Activated CD8-positive, alpha-beta memory T cell treated with anti-CD3 and anti-CD28 coated beads for 24 hours (primary cell): ENCODE measurements at regions not wholly inside any gene's neighbourhood (a gene's known extent, or its start where the extent isn't known, plus 50 kb on each side); places are given as distances from the start of the nearest gene placed in this dataset.
"Not testable (repeated sequence)": the region's sequence is repeated elsewhere in the genome, so short reads cannot be mapped to it uniquely, and the experiment has no call there.

ENCODE experiments used
- DNase-seq: peaks from one replicate; pipeline ENCODE4 v3.0.0-alpha.2; 2020

DNA sequence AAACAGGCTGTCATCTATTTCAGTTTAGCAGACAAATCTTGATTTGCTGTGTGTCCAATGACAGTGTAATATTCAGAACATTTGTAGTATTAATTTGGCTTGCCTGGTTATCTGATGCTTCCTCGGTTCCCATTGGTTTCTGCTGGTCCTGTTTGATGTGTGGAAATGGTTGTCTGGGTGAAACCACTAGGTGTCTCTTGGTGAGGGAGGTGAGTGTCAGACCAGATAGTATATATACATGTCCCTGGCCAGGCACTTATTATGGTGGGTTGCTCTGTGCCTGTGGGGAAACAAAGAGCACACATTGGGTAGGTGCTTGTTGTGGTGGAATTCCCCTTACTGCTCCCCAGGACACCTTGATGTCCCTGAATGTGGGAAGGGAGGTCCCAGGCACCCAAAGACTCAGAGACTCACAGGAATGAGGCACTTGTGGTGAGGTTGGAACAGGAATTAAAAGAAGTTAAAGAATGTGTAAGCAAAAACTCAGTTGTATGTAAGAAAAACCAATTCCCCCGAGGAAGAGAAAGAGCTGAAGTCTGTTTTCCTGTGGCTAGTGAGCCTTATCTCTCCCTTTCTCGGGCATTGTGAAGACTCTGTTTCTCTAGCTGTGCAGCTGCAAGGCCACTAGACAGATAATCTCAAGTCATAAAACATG lies 1519.1 kb downstream of the BRINP3 start:
- no peak for DNase-seq

DNA sequence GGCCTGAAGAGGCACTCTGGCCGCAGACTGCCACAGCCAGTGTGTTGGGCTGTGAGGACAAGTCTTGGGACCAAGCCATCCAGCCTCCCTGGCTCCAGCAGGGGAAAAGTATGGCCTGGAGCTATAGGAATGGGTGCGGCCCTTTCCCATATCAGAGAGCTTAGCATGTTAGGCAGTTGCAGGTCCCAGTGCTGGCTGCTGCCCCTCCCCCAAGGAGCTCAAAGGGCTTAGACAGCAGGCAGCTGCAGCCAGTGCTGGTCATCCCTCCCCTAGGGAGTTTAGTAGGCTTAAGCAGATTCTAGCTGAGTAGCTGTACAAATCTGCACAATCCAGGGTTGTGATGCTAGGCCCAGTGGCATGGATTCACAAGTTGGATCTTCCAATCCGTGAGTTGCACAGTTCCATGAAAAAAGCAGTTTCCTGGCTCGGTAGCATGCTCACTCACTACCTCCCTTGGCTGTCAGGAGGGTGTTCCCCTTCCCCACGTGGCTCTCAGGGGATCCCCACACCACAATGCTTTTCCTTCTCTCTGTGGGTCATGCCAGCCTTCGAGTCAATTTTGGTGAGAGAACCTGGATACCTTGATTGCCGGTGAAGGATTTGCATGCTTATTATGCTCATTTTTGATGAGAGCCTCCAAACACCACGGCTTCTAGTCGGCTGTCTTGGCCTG lies 1490.8 kb downstream of the BRINP3 start:
- no peak for DNase-seq

DNA sequence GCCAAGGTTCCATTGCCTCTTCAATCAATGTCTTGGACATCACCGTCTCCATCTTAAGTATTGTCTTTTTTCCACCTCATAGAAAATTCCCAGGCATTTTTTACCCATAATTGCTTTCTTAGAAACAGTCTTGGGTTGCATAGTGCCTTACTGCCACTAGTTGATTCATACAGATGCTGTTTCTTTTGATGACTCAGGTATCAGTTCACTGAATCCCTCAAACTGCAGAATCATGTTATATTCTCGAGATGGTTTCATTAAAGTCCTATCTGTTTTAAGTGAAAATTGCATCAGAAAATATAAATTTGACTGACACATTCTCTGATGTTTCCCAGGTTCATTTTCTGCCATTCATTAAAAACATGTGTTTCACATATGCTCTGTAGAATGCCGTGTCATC lies 1489.1 kb downstream of the BRINP3 start:
- no peak for DNase-seq

DNA sequence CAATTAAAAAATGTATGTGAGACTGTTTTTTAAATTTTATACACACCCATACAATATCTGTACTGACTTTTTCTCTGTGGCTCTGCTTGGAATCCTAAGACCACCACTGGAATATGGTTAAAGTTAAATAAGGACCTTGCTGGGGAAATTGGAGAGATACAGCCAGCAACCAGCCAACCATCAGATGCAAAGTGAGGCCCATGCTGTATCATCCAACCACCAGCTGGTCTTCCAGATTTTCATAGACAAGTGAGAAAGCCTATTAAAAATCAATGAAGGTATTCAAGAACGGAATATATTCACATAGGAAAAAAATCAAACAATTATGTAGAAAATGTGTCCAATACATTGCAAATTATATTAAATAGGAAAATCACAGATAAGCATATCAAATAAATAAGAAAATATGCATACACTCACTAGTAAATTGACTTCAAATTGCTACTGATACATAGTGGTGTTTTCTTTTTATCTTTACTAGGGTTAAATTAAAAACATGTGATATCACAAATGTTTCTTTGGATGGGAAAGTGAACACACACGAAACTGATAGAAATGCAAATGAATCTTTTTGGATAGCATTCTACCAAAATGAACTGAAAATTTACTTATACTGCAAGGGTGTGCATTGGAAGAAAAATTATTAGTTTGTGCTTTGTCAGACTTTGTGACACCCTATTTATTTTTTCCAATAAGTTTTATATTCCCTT lies 1486.3 kb downstream of the BRINP3 start:
- DNase-seq = no peak

DNA sequence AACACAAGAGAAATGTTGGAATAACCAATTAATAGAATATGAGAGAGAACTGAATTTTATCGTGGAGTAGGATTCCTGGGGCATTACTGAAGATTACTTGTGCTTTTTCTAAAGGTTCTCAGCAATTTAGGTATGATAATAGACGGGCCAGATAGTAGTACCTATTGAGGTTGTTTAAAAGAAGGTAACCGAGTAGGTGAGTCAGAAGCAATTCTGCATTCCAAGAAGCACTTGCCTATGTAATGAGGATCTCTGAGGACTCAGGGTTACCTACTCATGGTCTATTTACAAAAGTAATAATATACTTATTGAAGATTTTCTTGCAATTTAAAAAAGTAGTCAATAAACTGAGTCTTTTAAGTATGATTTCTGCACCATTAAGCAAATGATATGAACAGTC lies 1469.8 kb downstream of the BRINP3 start:
- DNase-seq = no peak

DNA sequence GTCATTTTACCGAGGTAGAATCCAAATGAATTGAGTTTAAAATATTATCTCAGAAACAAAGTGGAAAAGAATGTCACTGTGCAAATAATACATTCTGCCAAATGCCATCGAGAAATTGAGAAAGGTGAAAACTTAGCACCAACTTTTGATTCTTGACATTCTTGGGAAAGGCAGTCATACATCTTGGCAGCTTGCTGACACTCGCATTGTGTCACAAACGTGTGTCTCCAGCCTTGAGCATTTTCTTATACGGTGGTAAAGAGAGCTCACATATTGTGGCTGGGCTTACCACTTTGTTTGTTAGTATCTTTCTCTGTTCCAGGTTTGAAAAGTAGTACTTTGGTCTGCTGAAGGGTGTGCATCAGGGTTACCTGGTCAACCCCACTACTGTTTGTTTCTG lies 1456.1 kb downstream of the BRINP3 start:
- no peak for DNase-seq

DNA sequence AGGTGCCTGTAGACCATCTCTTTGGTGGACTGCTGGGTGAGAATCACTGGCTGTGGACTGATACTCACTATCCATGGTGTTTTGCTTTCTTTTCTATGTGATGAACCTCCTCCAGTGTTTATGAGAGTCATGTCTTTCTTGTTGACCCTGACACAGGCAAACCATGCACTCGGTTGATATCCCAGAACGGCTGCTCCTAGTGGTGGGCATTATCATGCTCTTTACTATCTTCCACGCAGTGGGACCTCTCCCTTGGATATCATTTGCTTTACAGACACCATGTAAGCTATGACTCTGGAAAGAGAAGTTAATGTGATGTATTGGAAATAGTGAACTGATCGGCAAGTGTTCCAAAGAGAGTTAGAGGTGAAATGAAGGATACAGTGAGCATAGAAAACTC lies 1455.6 kb downstream of the BRINP3 start:
- DNase-seq = no peak

DNA sequence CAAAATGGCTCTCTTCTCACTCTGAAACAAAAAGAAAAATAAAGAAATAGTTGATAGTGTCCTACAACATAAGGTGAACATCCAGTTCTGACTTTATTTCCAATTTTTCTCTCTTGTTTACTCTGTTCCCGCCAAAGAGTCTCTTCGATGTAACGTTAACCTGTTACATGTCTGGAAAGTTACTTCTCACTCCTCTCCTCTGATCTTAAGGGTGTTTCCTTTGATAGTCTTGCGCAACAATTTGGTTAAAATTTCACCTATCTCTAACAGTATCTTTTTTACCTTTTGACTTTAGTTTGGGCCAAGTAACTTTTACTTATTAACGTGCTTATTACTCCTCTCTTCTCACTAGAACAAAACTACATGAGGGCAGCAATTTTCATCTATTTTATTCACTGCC lies 1450.2 kb downstream of the BRINP3 start:
- DNase-seq = no peak

DNA sequence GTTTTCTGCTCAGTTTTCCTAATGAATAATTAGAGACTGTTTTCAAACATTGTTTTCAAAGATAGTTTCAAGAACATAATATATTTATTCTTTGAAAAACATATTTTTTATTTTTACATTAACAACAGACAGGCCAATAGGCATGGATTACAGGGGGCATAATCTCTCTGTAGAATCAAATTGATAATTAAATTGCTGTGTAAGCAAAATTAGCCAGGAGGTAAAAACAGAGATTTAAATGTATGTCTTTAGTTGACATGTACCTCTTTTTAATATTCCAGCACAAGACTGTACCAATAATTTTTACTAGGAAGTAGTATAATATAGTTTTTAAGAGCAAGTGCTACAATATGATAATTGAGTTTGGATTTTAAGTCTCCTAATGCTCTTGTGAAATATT lies 1444.5 kb downstream of the BRINP3 start:
- DNase-seq = no peak

DNA sequence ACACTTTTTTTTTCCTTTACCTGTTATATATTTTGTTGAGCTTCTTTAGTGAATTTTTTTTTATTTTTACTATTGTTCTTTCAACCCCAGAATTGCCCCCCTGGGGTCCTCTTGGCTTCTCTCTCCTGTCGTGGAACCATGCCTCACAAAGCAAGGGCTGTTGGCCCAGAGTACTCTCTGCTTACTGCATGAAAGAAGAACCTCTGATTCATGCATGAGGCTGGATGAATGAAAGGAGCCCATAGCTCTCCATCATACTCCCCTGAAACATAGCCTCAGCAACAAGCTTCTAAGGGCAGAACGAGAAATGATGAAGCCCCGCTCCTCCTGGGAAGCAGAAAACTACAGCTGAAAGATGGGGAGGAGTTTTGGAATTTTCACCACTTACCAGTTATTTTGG lies 1441.0 kb downstream of the BRINP3 start:
- no peak for DNase-seq

DNA sequence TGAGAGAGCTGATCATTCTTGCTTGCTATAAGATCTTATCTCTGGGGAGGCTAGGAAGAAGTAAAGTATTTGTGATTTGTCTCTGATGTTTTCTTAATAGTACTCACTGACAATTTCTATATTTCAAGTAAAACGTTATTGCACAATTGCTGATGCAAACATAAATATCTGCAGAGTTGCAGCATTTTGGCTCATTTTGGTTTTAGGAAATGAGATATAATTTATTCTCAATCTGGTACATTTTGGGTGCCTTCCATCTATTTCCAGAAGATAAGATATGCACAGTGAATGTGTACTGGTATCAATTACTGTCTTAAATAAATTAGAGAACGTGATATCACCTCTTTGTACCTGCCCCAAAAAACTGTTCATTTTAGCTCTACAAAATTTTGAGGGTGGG lies 1431.5 kb downstream of the BRINP3 start:
- DNase-seq = no peak

DNA sequence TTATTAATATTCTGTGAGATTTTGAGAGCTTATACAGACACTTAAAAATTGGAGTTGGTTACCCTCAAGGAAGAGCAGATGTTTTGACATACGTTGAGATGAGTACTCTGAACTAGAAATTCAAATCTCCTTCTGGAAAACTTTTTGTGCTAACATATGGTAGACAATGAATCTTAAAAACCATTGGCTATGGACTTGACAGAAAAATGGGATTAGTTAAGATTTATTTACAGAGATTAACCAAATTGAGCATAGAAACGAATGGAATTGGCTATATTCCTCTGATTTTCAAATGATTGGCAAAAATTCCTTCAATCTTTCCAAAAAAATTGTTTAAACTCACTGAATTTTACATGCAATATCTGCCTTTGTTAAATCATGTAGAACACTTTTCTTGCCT lies 1392.9 kb downstream of the BRINP3 start:
- DNase-seq = no peak

DNA sequence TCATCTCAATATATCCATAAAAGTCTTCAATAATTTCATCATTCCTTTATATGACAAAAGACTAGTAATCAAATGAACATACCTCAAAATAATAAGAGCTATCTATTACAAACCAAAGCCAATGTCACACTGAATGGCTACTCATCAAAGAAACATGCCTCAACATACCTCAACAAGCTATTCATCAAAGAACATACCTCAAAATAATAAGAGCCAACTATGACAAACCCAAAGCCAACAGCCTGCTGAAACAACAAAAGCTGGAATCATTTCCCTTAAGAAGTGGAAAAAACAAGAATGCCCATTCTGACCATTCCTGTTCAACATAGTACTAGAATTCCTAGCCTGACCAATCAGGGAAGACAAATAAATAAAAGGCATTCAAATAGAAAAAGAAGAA lies 1373.7 kb downstream of the BRINP3 start:
- DNase-seq = no peak

DNA sequence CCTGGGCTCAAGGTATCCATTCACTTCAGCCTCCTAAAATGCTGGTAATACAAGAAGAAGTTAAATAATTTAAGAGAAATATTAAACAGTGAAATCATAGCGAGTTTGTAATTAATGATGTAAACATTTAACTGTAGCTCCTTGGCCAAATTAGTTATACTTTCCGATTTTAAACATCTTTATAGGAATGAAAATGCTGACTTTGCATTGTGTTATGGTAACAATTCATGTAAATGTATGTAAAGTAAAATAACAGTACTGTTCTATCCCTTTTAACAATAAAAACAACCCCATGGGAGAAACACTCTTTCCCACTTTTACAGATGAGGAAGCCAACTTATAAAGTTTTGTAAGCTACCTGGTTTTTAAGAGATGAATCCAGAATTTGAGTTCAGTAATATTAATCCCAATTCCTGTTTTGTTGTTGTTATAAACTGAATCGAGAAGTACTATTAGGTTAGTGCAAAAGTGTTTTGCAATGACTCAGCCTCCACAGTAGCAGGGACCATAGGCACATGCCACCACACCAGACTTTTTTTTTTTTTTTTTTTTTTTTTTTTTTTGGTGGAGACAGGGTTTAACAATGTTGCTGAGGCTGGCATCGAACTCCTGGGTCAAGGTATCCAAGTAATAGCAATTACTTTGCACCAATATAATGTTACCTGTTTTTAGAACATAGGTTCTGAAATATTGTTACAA lies 1360.4 kb downstream of the BRINP3 start:
- no peak for DNase-seq

DNA sequence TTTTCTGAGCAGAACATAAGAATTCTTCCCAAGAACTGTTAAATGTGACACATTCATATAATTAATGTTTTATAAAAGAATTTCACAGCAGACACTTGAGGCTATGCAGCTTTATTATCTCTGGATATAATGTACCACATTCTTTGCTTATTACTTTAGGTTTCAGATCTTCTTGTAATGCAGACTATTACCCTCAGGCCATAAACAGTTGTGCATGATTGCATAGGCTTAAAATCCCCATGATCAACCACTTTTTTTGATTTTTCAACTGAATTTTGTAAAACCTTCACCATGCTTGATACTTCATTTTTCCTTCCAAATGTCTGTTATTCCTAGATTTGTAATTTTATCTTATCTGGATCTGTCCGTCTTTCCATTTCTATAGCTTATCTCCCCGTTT lies 1355.7 kb downstream of the BRINP3 start:
- no peak for DNase-seq

DNA sequence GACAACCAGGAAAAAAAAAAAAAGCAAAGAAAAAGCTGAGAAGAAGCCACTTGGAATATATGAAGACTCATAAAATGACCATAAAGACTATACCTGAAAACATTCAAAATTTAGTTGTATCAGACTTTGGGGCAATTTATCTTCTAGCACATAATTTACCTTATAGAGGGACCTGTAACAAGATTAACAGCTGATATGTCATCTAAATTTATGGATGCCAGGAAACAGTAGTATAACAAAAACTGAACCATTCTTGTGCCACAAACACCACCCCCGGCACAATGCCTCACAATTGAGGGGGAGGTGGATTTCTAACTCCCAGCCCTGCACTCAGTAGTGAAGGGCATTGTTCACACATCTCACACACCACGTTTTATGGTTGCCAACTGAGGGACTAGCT lies 1352.0 kb downstream of the BRINP3 start:
- no peak for DNase-seq

DNA sequence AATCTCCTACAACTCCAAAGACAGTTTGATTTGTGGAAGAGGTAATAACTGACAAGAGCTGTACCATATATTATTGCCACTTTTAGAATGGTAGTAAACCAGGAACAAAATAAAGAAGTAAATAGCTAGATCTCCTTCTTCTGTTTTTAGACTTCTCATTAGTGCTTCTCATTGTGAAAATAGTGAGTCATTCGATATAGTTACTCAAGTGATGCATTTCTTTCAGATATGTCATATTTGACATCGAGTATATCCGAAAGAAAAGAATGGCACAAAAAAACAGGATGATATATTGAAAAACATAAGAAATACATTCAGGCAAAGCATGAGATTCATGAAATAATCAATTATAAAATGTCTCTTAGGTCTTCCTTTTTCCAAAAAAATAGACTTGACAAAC lies 1346.1 kb downstream of the BRINP3 start:
- no peak for DNase-seq

DNA sequence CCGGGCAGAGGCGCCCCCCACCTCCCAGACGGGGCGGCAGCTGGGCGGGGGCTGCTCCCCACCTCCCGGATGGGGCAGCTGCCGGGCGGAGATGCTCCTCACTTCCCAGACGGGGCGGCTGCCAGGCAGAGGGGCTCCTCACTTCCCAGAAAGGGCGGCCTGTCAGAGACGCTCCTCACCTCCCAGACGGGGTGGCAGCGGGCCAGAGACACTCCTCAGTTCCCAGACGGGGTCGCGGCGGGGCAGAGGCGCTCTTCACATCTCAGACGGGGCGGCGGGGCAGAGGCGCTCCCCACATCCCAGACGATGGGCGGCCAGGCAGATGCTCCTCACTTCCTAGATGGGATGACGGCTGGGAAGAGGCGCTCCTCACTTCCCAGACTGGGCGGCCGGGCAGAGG lies 1337.9 kb downstream of the BRINP3 start:
- DNase-seq = not testable (repeated sequence)

DNA sequence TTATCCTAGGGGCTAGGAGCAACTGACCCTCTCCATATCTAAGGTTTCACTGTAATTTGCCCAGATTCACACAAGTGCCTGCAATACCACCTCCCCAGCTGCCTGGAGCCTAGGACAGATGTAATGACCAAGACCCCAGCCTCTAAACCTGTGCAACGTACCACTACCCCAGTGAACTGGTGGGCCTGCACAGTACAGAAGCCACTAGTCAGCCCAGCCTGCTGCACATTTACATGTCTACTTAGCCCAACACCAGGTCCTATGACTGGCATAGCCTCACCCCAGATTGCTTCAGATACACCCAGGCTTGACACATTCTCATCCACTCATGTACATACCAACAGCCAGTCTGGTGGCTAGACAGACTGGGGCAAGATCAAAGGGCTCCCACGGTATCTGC lies 1336.6 kb downstream of the BRINP3 start:
- no peak for DNase-seq

DNA sequence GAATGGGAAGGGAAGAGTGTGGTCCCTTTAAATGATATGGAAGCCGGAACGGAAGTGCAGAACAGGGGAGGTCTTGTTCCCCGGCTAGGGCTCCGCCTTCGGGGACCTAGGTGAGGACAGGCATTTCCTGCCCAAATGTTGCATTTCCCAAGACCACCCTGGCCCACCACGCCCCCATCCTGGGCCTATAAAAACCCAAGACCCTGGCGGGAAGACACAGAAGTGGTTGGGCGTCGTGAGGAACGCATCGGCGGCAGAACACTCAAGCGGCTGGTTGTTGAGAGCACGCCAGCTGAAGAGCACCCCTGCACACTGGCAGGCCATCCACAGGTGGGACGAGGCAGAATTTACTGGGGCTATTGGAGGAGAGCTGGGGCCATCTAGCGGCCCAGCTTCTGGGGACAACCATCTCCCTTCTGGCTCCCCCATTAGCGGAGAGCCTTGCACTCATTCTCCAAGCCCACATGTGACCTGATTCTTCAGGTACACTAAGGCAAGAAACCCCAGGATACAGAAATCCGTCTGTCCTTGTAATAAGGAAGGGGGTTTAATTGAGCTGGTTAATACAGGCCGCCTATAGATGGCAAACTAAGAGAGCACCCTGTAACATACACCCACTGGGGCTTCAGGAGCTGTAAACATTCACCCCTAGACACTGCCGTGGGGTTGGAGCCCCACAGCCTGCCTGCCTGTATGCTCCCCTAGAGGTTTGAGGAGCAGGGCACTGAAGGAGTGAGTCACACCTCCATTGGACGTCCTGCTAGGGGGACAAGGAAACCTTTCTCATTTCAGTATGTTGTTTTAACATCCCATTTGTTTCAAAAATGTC lies 1327.9 kb downstream of the BRINP3 start:
- no peak for DNase-seq

DNA sequence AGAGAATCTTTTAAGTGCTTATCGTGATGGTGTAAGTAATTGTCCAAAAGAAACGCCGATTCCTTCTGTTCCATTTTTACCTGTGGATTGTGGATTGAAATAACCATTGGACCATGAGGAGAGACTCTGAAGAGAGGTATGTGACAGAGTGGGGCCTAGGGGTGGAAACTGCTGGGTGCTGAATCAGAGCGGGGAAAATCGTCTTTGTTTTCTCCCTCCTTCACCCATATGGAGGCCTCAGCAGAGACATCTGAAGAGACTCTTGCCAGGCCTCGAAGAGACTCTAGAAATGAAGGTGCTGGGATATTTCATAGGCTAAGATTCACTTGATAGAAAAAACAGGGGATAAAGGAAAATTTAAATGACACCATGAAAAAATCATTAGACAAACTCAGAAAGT lies 1327.0 kb downstream of the BRINP3 start:
- no peak for DNase-seq

DNA sequence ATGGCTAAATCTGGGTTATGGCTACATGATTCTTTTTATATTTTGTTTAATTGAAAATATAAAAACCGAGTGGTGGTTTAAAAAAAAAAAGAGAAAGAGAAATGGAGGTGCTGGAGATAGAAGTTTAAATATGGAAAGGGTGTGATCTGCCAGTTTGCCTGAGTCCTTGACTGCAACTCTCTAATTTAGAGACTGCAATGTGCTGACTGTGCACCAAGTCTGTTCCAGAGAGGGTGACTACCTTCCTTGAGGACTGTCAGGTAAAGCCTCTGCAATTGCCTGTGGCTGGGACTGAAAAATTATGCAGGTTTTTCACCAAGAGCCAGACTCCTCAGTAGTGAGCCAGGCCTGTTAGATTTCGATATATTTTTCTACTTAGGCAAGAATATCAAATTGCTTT lies 1326.3 kb downstream of the BRINP3 start:
- no peak for DNase-seq

DNA sequence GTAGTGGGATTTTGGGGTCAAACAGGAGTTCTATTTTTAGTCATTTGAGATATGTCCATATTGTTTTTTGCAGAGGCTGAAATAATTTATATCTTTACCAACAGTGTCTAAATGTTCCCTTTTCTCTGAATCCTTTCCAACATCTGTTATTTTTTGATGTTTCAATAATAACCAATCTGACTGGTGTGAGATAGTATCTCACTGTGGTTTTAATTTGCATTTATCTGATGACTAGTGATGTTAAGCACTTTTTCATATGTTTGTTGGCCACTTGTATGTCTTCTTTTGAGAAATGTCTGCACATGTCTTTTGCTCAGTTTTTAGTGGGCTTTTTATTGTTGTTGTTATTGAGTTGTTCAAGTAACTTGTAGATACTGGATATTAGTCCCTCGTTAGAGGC lies 1325.0 kb downstream of the BRINP3 start:
- no peak for DNase-seq
